Stimulated activated effector memory CD8-positive, alpha-beta T cell treated with anti-CD3 and anti-CD28 coated beads, Interleukin-12 subunit alpha, Interleukin-12 subunit beta, amount 100 ng/mL, for 72 hours (primary cell): ENCODE measurements at regions not wholly inside any gene's neighbourhood (a gene's known extent, or its start where the extent isn't known, plus 50 kb on each side); places are given as distances from the start of the nearest gene placed in this dataset.

Experiments used
- ATAC-seq: fragments of 150-1000 bp; cut with Tn5 transposase; 2 replicates; pipeline ENCODE4 v1.10.0; 2021
- DNase-seq, 2 donors: peaks; one replicate each; pipeline ENCODE4 v3.0.0; 2021 to 2022; ENCODE audit warnings: low spot score in 2 of 2
- H3K27ac Mint-ChIP-seq: one replicate; pipeline ENCODE4 v1.8.0; 2022; ENCODE audit warnings: mild to moderate bottlenecking, mixed read lengths
- H3K36me3 Mint-ChIP-seq: one replicate; pipeline ENCODE4 v1.8.0; 2022; ENCODE audit warnings: mild to moderate bottlenecking, mixed read lengths
- H3K4me1 Mint-ChIP-seq: one replicate; pipeline ENCODE4 v1.8.0; 2022; ENCODE audit warnings: mixed read lengths
- H3K4me3 Mint-ChIP-seq: one replicate; pipeline ENCODE4 v1.8.0; 2022; ENCODE audit warnings: mild to moderate bottlenecking, mixed read lengths
- H3K9me3 Mint-ChIP-seq: one replicate; pipeline ENCODE4 v1.8.0; 2022; ENCODE audit warnings: mixed read lengths

GRCh38 chr3:147809206-147809605 lies 400.0 kb downstream of the ZIC1 start:
- no peak for ATAC-seq
- DNase-seq, result no peak
- Mint-ChIP-seq H3K4me3 (no peak overlapping the region), H3K9me3 (peaks cover 12% of the 10 kb centered on the region), H3K27ac (no peak overlapping the region), H3K4me1 (no peaks in the 10 kb centered on the region), H3K36me3 (no peaks in the 10 kb centered on the region)

GRCh38 chr3:147812186-147812911 lies 403.2 kb downstream of the ZIC1 start:
- DNase-seq (no peak), ATAC-seq (no peak)
- Mint-ChIP-seq H3K4me1 (no peaks in the 10 kb centered on the region), H3K27ac (no peak overlapping the region), H3K4me3 (no peak overlapping the region), H3K36me3 (no peaks in the 10 kb centered on the region), H3K9me3 (peaks cover 9% of the 10 kb centered on the region)

- Mint-ChIP-seq H3K27ac (no peak overlapping the region), H3K4me1 (no peaks in the 10 kb centered on the region)
Observed at GRCh38 chr3:147813256-147813655, 404.1 kb downstream of the ZIC1 start.

GRCh38 chr3:147816752-147817151 lies 407.6 kb downstream of the ZIC1 start:
- Mint-ChIP-seq H3K4me3 (no peak overlapping the region), H3K36me3 (no peaks in the 10 kb centered on the region), H3K4me1 (no peaks in the 10 kb centered on the region), H3K9me3 (no peaks in the 10 kb centered on the region), H3K27ac (no peak overlapping the region)
- DNase-seq (no peak), ATAC-seq (no peak)

More at GRCh38 chr3:147813256-147813655, 404.1 kb downstream of the ZIC1 start:
- DNase-seq (no peak), ATAC-seq (no peak)
- H3K36me3 Mint-ChIP-seq, result no peaks in the 10 kb centered on the region
- peaks cover 9% of the 10 kb centered on the region for H3K9me3 Mint-ChIP-seq
- H3K4me3 Mint-ChIP-seq, result no peak overlapping the region

GRCh38 chr3:147832611-147833010 lies 423.4 kb downstream of the ZIC1 start:
- Mint-ChIP-seq H3K36me3 (no peaks in the 10 kb centered on the region), H3K27ac (no peak overlapping the region), H3K4me1 (no peaks in the 10 kb centered on the region), H3K4me3 (no peak overlapping the region), H3K9me3 (peaks cover 21% of the 10 kb centered on the region)
- DNase-seq (no peak), ATAC-seq (no peak)

- Mint-ChIP-seq H3K4me1 (no peaks in the 10 kb centered on the region), H3K36me3 (no peaks in the 10 kb centered on the region), H3K27ac (no peak overlapping the region), H3K4me3 (no peak overlapping the region), H3K9me3 (peaks cover 12% of the 10 kb centered on the region)
- peak; percentile 32 for ATAC-seq
- DNase-seq, result no peak
Observed at GRCh38 chr3:147836330-147836729, 427.2 kb downstream of the ZIC1 start.

GRCh38 chr3:147838652-147839051 lies 429.5 kb downstream of the ZIC1 start:
- Mint-ChIP-seq H3K4me1 (no peaks in the 10 kb centered on the region), H3K9me3 (peaks cover 3% of the 10 kb centered on the region), H3K4me3 (no peak overlapping the region), H3K36me3 (no peaks in the 10 kb centered on the region), H3K27ac (no peak overlapping the region)
- ATAC-seq (no peak), DNase-seq (no peak)

- Mint-ChIP-seq H3K36me3 (no peaks in the 10 kb centered on the region), H3K27ac (no peak overlapping the region), H3K4me1 (no peaks in the 10 kb centered on the region), H3K4me3 (no peak overlapping the region), H3K9me3 (no peaks in the 10 kb centered on the region)
- no peak for DNase-seq
- no peak for ATAC-seq
Observed at GRCh38 chr3:147843331-147843730, 434.2 kb downstream of the ZIC1 start.

GRCh38 chr3:147846293-147846692 lies 437.1 kb downstream of the ZIC1 start:
- no peak for ATAC-seq
- no peaks in the 10 kb centered on the region for H3K4me1 Mint-ChIP-seq
- DNase-seq, result no peak
- no peak overlapping the region for H3K27ac Mint-ChIP-seq
- no peak overlapping the region for H3K4me3 Mint-ChIP-seq
- H3K36me3 Mint-ChIP-seq, result no peaks in the 10 kb centered on the region
- H3K9me3 Mint-ChIP-seq, result peaks cover under 1% of the 10 kb centered on the region

- ATAC-seq, result no peak
- no peak for DNase-seq
- Mint-ChIP-seq H3K27ac (no peak overlapping the region), H3K4me3 (no peak overlapping the region), H3K9me3 (peaks cover 2% of the 10 kb centered on the region), H3K4me1 (no peaks in the 10 kb centered on the region), H3K36me3 (no peaks in the 10 kb centered on the region)
Observed at GRCh38 chr3:147846854-147847478, 437.8 kb downstream of the ZIC1 start.

GRCh38 chr3:147851062-147851461 lies 441.9 kb downstream of the ZIC1 start:
- Mint-ChIP-seq H3K4me1 (no peaks in the 10 kb centered on the region), H3K27ac (no peak overlapping the region), H3K9me3 (peaks cover 9% of the 10 kb centered on the region), H3K4me3 (no peak overlapping the region), H3K36me3 (no peaks in the 10 kb centered on the region)
- ATAC-seq (no peak), DNase-seq (no peak)

- Mint-ChIP-seq H3K4me3 (no peak overlapping the region), H3K36me3 (no peaks in the 10 kb centered on the region), H3K27ac (no peak overlapping the region), H3K4me1 (no peaks in the 10 kb centered on the region), H3K9me3 (peaks cover 16% of the 10 kb centered on the region)
- ATAC-seq, result no peak
- no peak for DNase-seq
Observed at GRCh38 chr3:147854542-147854941, 445.4 kb downstream of the ZIC1 start.

GRCh38 chr3:147864754-147865354 lies 455.7 kb downstream of the ZIC1 start:
- H3K4me3 Mint-ChIP-seq, result no peak overlapping the region
- peaks cover 6% of the 10 kb centered on the region for H3K9me3 Mint-ChIP-seq
- no peaks in the 10 kb centered on the region for H3K36me3 Mint-ChIP-seq
- H3K4me1 Mint-ChIP-seq, result no peaks in the 10 kb centered on the region
- H3K27ac Mint-ChIP-seq, result no peak overlapping the region
- no peak for ATAC-seq
- no peak for DNase-seq

- H3K9me3 Mint-ChIP-seq, result peaks cover 6% of the 10 kb centered on the region
Observed at GRCh38 chr3:147866561-147866960, 457.4 kb downstream of the ZIC1 start.

GRCh38 chr3:147872568-147872967 lies 463.4 kb downstream of the ZIC1 start:
- no peak for DNase-seq
- Mint-ChIP-seq H3K4me3 (no peak overlapping the region), H3K4me1 (no peaks in the 10 kb centered on the region), H3K36me3 (no peaks in the 10 kb centered on the region), H3K9me3 (peaks cover 14% of the 10 kb centered on the region), H3K27ac (no peak overlapping the region)
- ATAC-seq, result no peak

More at GRCh38 chr3:147866561-147866960, 457.4 kb downstream of the ZIC1 start:
- H3K4me1 Mint-ChIP-seq, result no peaks in the 10 kb centered on the region
- no peak overlapping the region for H3K4me3 Mint-ChIP-seq
- ATAC-seq (no peak), DNase-seq (no peak)
- no peak overlapping the region for H3K27ac Mint-ChIP-seq
- H3K36me3 Mint-ChIP-seq, result no peaks in the 10 kb centered on the region

GRCh38 chr3:147875498-147875897 lies 466.3 kb downstream of the ZIC1 start:
- Mint-ChIP-seq H3K4me1 (no peaks in the 10 kb centered on the region), H3K27ac (no peak overlapping the region), H3K36me3 (no peaks in the 10 kb centered on the region), H3K9me3 (peaks cover 21% of the 10 kb centered on the region), H3K4me3 (no peak overlapping the region)
- no peak for ATAC-seq
- no peak for DNase-seq
